NCI-H748 (cell line): ENCODE measurements at regions not wholly inside any gene's neighbourhood (a gene's known extent, or its start where the extent isn't known, plus 50 kb on each side); places are given as distances from the start of the nearest gene placed in this dataset.

Source experiments
- DNase-seq: peaks from one replicate; lab custom pipeline; 2025; ENCODE audit not compliant: unreplicated experiment; lab: John Stamatoyannopoulos, UW

GRCh38 chr6:144855375-144855774 is 570.2 kb downstream of the UTRN start:
- DNase-seq = no peak

GRCh38 chr6:144855812-144856531 is 570.8 kb downstream of the UTRN start:
- DNase-seq = no peak

- DNase-seq = no peak
These were observed 571.5 kb downstream of the UTRN start for GRCh38 chr6:144856622-144857021.

GRCh38 chr6:144857086-144857485 is 572.0 kb downstream of the UTRN start:
- DNase-seq = no peak

GRCh38 chr6:144862769-144863168 is 577.6 kb downstream of the UTRN start:
- no peak for DNase-seq

- DNase-seq = no peak
These were observed 582.6 kb downstream of the UTRN start for GRCh38 chr6:144867761-144868160.

GRCh38 chr6:144870782-144871181 is 585.6 kb downstream of the UTRN start:
- no peak for DNase-seq

- DNase-seq = no peak
These were observed 588.7 kb downstream of the UTRN start for GRCh38 chr6:144873623-144874378.

GRCh38 chr6:144876689-144877088 is 591.6 kb downstream of the UTRN start:
- DNase-seq = no peak

GRCh38 chr6:144877118-144877517 is 592.0 kb downstream of the UTRN start:
- no peak for DNase-seq

- DNase-seq = peak; percentile 40
These were observed 593.4 kb downstream of the UTRN start for GRCh38 chr6:144878577-144878976.

GRCh38 chr6:144879436-144879835 is 594.3 kb downstream of the UTRN start:
- DNase-seq = no peak

GRCh38 chr6:144882425-144882824 is 597.3 kb downstream of the UTRN start:
- no peak for DNase-seq

- no peak for DNase-seq
These were observed 598.8 kb downstream of the UTRN start for GRCh38 chr6:144883915-144884314.

- no peak for DNase-seq
These were observed 600.7 kb downstream of the UTRN start for GRCh38 chr6:144885817-144886216.

- no peak for DNase-seq
These were observed 601.5 kb downstream of the UTRN start for GRCh38 chr6:144886682-144887081.

GRCh38 chr6:144888621-144889020 is 603.5 kb downstream of the UTRN start:
- DNase-seq = no peak

GRCh38 chr6:144893680-144894151 is 608.6 kb downstream of the UTRN start:
- no peak for DNase-seq

GRCh38 chr6:144894240-144894639 is 609.1 kb downstream of the UTRN start:
- DNase-seq = no peak

GRCh38 chr6:144895313-144896278 is 610.5 kb downstream of the UTRN start:
- DNase-seq = peak; percentile 69

GRCh38 chr6:144896289-144896688 is 611.2 kb downstream of the UTRN start:
- DNase-seq = peak; percentile 57
